IMR-90 (cell line): ENCODE measurements at regions not wholly inside any gene's neighbourhood (a gene's known extent, or its start where the extent isn't known, plus 50 kb on each side); places are given as distances from the start of the nearest gene placed in this dataset.

Source experiments
- ATAC-seq: fragments of 200-7000 bp; cut with Tn5 transposase; 2 replicates; pipeline ENCODE4 v1.9.1; 2020; ENCODE audit warnings: low read depth, mild to moderate bottlenecking, moderate library complexity
- BruUV-seq: library from RNA; stranded (reverse); fragments of 400-500 nt; replicated peaks from 2 replicates; lab custom pipeline; 2021; lab: Mats Ljungman, UMichigan
- CTCF ChIA-PET: fragments of 300-600 bp; formaldehyde crosslinking; extraction: SDS; loops from one replicate; lab custom pipeline; 2021; ENCODE audit warnings: antibody characterized with exemption; lab: Yijun Ruan, JAX
- POLR2A ChIA-PET: fragments of 300-600 bp; sonication (Branson Sonifier 250); formaldehyde crosslinking; loops from one replicate; lab custom pipeline; 2022; ENCODE audit warnings: antibody characterized with exemption; ENCODE audit not compliant: unreplicated experiment; lab: Charles Lee
- DNase-seq: peaks from one replicate; pipeline ENCODE4 v3.0.0; 2013
- H2AFZ ChIP-seq: replicated peaks from 2 replicates; pipeline ENCODE3; 2013; ENCODE audit warnings: low read length, mild to moderate bottlenecking; ENCODE audit not compliant: poor library complexity
- H2AK5ac ChIP-seq: 2 replicates; pipeline ENCODE4 v1.6.1; 2013; ENCODE audit warnings: low read depth, low read length, inconsistent platforms
- H2AK9ac ChIP-seq: replicated peaks from 2 replicates; pipeline ENCODE3; 2013; ENCODE audit warnings: mild to moderate bottlenecking, low read depth, low read length, moderate library complexity; ENCODE audit not compliant: poor library complexity
- H2BK120ac ChIP-seq: 2 replicates; pipeline ENCODE4 v1.6.1; 2013; ENCODE audit warnings: low read depth, low read length, inconsistent platforms
- H2BK15ac ChIP-seq: 3 replicates; pipeline ENCODE4 v1.6.1; 2013; ENCODE audit warnings: low read depth, low read length, inconsistent platforms
- H2BK20ac ChIP-seq: 2 replicates; pipeline ENCODE4 v1.6.1; 2013; ENCODE audit warnings: low read depth, mild to moderate bottlenecking, inconsistent platforms, low read length, moderate library complexity
- H2BK5ac ChIP-seq: 2 replicates; pipeline ENCODE4 v1.6.1; 2013; ENCODE audit warnings: mild to moderate bottlenecking, low read depth, low read length, inconsistent platforms; ENCODE audit not compliant: poor library complexity, severe bottlenecking
- H3K14ac ChIP-seq: replicated peaks from 2 replicates; pipeline ENCODE4 v1.6.1; 2013; ENCODE audit warnings: low read depth, low read length, inconsistent platforms
- H3K18ac ChIP-seq: 2 replicates; pipeline ENCODE4 v1.6.1; 2013; ENCODE audit warnings: low read depth, low read length, control low read depth
- H3K23ac ChIP-seq: 2 replicates; pipeline ENCODE4 v1.6.1; 2013; ENCODE audit warnings: low read depth, low read length, inconsistent platforms
- H3K27ac ChIP-seq: 2 replicates; pipeline ENCODE4 v1.5.1; 2013; ENCODE audit warnings: mild to moderate bottlenecking, control low read depth, low read length; ENCODE audit not compliant: insufficient read depth
- H3K27me3 ChIP-seq: 2 replicates; pipeline ENCODE4 v1.6.1; 2013; ENCODE audit warnings: low read length; ENCODE audit not compliant: control insufficient read depth, insufficient read depth
- H3K36me3 ChIP-seq: 2 replicates; pipeline ENCODE4 v1.6.1; 2013; ENCODE audit warnings: low read length, mixed read lengths; ENCODE audit not compliant: control insufficient read depth, insufficient read depth
- H3K4ac ChIP-seq: 2 replicates; pipeline ENCODE4 v1.6.1; 2013; ENCODE audit warnings: low read depth, low read length, inconsistent platforms
- H3K4me1 ChIP-seq: 2 replicates; pipeline ENCODE4 v1.6.1; 2013; ENCODE audit warnings: low read length, mixed read lengths; ENCODE audit not compliant: control insufficient read depth, insufficient read depth
- H3K4me2 ChIP-seq: 2 replicates; pipeline ENCODE4 v1.6.1; 2013; ENCODE audit warnings: low read depth, mild to moderate bottlenecking, control low read depth, low read length, moderate library complexity
- H3K4me3 ChIP-seq: 2 replicates; pipeline ENCODE4 v1.5.1; 2013; ENCODE audit warnings: low read depth, mild to moderate bottlenecking, control low read depth, low read length, moderate library complexity; ENCODE audit not compliant: insufficient read depth
- H3K56ac ChIP-seq: 2 replicates; pipeline ENCODE4 v1.6.1; 2013; ENCODE audit warnings: low read length, inconsistent platforms; ENCODE audit not compliant: insufficient read depth; ENCODE audit errors: extremely low read depth
- H3K79me1 ChIP-seq, 2 experiments: 2 replicates each; pipeline ENCODE4 v1.6.1; 2013; ENCODE audit warnings: low read length in 2 of 2, inconsistent platforms in 1 of 2, low read depth in 1 of 2
- H3K9ac ChIP-seq: 2 replicates; pipeline ENCODE4 v1.6.1; 2013; ENCODE audit warnings: low read depth, low read length, control low read depth
- H3K9me1 ChIP-seq: 2 replicates; pipeline ENCODE4 v1.6.1; 2013; ENCODE audit warnings: low read length, inconsistent platforms; ENCODE audit not compliant: insufficient read depth
- H3K9me3 ChIP-seq: 2 replicates; pipeline ENCODE4 v1.6.1; 2013; ENCODE audit warnings: low read length; ENCODE audit not compliant: control insufficient read depth, insufficient read depth
- H4K20me1 ChIP-seq: 2 replicates; pipeline ENCODE4 v1.6.1; 2013; ENCODE audit warnings: low read length, inconsistent platforms; ENCODE audit not compliant: insufficient read depth
- H4K5ac ChIP-seq: 2 replicates; pipeline ENCODE4 v1.6.1; 2013; ENCODE audit warnings: mild to moderate bottlenecking, low read depth, low read length, control low read depth
- H4K8ac ChIP-seq, 2 experiments: 2 replicates each; pipeline ENCODE4 v1.6.1; 2013; ENCODE audit warnings: low read depth in 2 of 2, low read length in 2 of 2, control low read depth in 1 of 2, inconsistent platforms in 1 of 2
- H4K91ac ChIP-seq: 2 replicates; pipeline ENCODE4 v1.6.1; 2013; ENCODE audit warnings: low read depth, low read length, inconsistent platforms; ENCODE audit not compliant: insufficient read depth
- CEBPB ChIP-seq: IDR thresholded peaks from 2 replicates; pipeline ENCODE4 v1.6.1; 2012; ENCODE audit warnings: low read depth, low read length, improper control_type of control experiment
- RAD21 ChIP-seq: IDR thresholded peaks from 2 replicates; pipeline ENCODE4 v1.6.1; 2012; ENCODE audit warnings: low read length, improper control_type of control experiment
- WGBS, 2 experiments: methylation state at CpG; one replicate each; pipeline versions ENCODE4 v1.1.5 to v1.1.7; 2013; ENCODE audit warnings: missing lambda C conversion rate in 2 of 2; ENCODE audit not compliant: insufficient read length in 1 of 2; ENCODE audit errors: extremely low coverage in 2 of 2; 5-methylcytosine and 5-hydroxymethylcytosine counted together
- dilution Hi-C: fragments of 300-500 bp; cut with HindIII; formaldehyde crosslinking; loops from one replicate; pipeline ENCODE4 v1.14.3; 2018; ENCODE audit warnings: low sequenced_read_pairs; ENCODE audit not compliant: unreplicated experiment
- in situ Hi-C: fragments of 300-500 bp; cut with MboI; formaldehyde crosslinking; loops from 3 replicates; pipeline ENCODE4 v1.14.3; 2019; ENCODE audit warnings: low sequenced_read_pairs, inconsistent platforms, mixed read lengths
- intact Hi-C: fragments of 100-400 bp; cut with micrococcal nuclease; formaldehyde crosslinking; loops from 2 replicates; pipeline ENCODE4 v1.10.0; 2022

DNA sequence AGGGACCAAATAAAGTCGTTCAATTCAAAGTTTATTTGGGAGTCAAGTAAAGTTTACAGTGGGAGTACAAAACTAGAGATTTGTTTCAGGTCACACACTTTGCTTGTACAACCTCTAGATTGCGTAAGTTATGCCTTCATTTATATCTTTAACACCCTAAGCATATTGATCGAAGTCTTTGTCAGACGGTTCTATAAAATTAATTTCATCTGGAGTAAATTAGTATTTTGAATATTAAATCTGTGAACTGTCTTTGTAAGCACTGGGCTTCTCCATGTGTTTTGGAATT is 119.7 kb downstream of the ACAA2 start:
- no peak overlapping the region for H3K27ac ChIP-seq
- DNase-seq (no peak), ATAC-seq (no peak)
- dilution Hi-C loops: no loop called here
- H2BK5ac ChIP-seq: no peak overlapping the region
- H3K9me1 ChIP-seq: peaks cover 13% of the 10 kb centered on the region
- H3K9me3 ChIP-seq: no peaks in the 10 kb centered on the region
- H2AK5ac ChIP-seq: 0 out of 2 replicates have a peak overlapping the region, but pooled peaks have one; percentile 6
- H3K23ac ChIP-seq: no peak overlapping the region
- H4K8ac ChIP-seq: no peak overlapping the region
- WGBS, 2 experiments: no CpG with 5 or more reads among the region's 4 CpGs
- intact Hi-C loops: loop anchor here (5.0 to 10.0 kb wide), 2 partner anchors 34 to 129 kb away; partner anchors contain the start of gene LIPG
- no peak overlapping the region for H2BK15ac ChIP-seq
- no peaks in the 10 kb centered on the region for H3K27me3 ChIP-seq
- no peak overlapping the region for H2BK120ac ChIP-seq
- H2AK9ac ChIP-seq: no peak overlapping the region
- no peak overlapping the region for H4K91ac ChIP-seq
- in situ Hi-C loops: no loop called here
- BruUV-seq: no TSS peak
- H3K4ac ChIP-seq: no peak overlapping the region
- H4K5ac ChIP-seq: no peak overlapping the region
- H3K4me1 ChIP-seq: peaks cover 11% of the 10 kb centered on the region
- no peak overlapping the region for H2BK20ac ChIP-seq
- TF ChIP-seq CEBPB (peak; percentile 63), RAD21 (no peak)
- ChIA-PET POLR2A (no interaction called here), CTCF (no interaction called here)
- H3K14ac ChIP-seq: no peak overlapping the region
- H3K4me3 ChIP-seq: no peak overlapping the region
- peaks cover 4% of the 10 kb centered on the region; the same call in 1 of the 2 replicates for H4K20me1 ChIP-seq
- no peak overlapping the region for H3K4me2 ChIP-seq
- no peaks in the 10 kb centered on the region for H3K36me3 ChIP-seq
- H3K56ac ChIP-seq: no peak overlapping the region
- H3K79me1 ChIP-seq: no peaks in the 10 kb centered on the region
- no peak overlapping the region for H2AFZ ChIP-seq
- no peak overlapping the region for H3K9ac ChIP-seq
- H3K18ac ChIP-seq: no peak overlapping the region
